Coronary artery (tissue), 2 donors: ENCODE measurements at regions not wholly inside any gene's neighbourhood (a gene's known extent, or its start where the extent isn't known, plus 50 kb on each side); places are given as distances from the start of the nearest gene placed in this dataset.

Experiments used
- DNase-seq: peaks from one replicate; pipeline ENCODE4 v3.0.0-alpha.2; 2017; ENCODE audit warnings: low spot score
- H3K27ac ChIP-seq, 2 donors: fragments of 200-600 bp; sonication (generic); one replicate each; pipeline ENCODE4 v1.5.1; 2016 to 2019
- H3K4me3 ChIP-seq: fragments of 200-600 bp; sonication (generic); 2 replicates; pipeline ENCODE4 v1.5.1; 2016; ENCODE audit warnings: mild to moderate bottlenecking, moderate library complexity
- TF ChIP-seq, protein P1 (sequence below): fragments of 200-600 bp; sonication (generic); IDR thresholded peaks from one replicate; pipeline ENCODE4 v1.5.1; 2019; ENCODE audit warnings: antibody characterized with exemption

DNA sequence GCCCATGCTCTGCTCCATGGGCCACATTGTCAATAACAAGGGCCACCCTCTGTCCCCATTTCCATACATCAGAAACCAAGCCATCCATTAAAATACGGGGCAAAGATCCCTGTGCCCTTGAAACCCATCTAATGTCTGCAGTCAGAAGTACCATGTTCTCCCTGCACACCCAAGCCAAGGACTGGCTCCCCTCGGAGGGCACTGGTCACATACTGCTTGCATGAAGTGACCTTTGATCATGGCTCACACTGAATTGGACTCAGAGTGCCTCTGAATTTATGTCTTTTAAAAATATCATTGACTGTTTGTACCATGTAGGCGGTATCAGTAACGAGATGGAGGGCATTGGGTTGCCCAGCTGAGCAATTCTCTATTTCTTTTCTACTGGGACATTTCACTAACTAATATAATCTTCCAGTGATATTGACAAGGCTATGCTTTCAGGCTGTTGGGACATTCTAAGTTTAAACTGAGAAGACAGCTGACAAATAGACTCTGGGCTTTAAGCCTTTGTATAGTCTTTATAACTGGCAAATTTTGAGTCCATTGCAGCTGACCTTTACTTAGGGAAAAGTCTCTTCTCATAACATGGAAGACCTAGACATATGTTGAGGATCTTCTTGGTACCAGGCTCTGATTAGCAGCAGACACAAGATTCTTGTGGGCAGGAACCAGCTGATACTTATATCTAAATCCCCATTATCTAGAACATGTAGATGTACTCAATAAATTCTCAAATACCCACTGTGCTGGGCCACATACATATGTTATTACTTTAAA, 214.3 kb downstream of the MYCN start:
- H3K27ac ChIP-seq, result no peak overlapping the region
- TF ChIP-seq, protein P1, sequence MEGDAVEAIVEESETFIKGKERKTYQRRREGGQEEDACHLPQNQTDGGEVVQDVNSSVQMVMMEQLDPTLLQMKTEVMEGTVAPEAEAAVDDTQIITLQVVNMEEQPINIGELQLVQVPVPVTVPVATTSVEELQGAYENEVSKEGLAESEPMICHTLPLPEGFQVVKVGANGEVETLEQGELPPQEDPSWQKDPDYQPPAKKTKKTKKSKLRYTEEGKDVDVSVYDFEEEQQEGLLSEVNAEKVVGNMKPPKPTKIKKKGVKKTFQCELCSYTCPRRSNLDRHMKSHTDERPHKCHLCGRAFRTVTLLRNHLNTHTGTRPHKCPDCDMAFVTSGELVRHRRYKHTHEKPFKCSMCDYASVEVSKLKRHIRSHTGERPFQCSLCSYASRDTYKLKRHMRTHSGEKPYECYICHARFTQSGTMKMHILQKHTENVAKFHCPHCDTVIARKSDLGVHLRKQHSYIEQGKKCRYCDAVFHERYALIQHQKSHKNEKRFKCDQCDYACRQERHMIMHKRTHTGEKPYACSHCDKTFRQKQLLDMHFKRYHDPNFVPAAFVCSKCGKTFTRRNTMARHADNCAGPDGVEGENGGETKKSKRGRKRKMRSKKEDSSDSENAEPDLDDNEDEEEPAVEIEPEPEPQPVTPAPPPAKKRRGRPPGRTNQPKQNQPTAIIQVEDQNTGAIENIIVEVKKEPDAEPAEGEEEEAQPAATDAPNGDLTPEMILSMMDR, result no peak

GRCh38 chr2:16154061-16154460, 213.7 kb downstream of the MYCN start:
- no peak overlapping the region for H3K4me3 ChIP-seq
- no peak for DNase-seq
- TF ChIP-seq, protein P1, result no peak
- no peak overlapping the region for H3K27ac ChIP-seq

More for the DNA sequence above, 214.3 kb downstream of the MYCN start:
- no peak overlapping the region for H3K4me3 ChIP-seq
- peak; percentile 9 for DNase-seq

- Histone ChIP-seq H3K4me3 (no peak overlapping the region), H3K27ac (no peak overlapping the region)
- TF ChIP-seq, protein P1, result no peak
- no peak for DNase-seq
These were observed 213.3 kb downstream of the MYCN start for GRCh38 chr2:16153754-16154035.

- TF ChIP-seq, protein P1, result no peak
- no peak for DNase-seq
- no peak overlapping the region for H3K27ac ChIP-seq
- no peak overlapping the region for H3K4me3 ChIP-seq
These were observed 212.8 kb downstream of the MYCN start for GRCh38 chr2:16152928-16153753.

DNA sequence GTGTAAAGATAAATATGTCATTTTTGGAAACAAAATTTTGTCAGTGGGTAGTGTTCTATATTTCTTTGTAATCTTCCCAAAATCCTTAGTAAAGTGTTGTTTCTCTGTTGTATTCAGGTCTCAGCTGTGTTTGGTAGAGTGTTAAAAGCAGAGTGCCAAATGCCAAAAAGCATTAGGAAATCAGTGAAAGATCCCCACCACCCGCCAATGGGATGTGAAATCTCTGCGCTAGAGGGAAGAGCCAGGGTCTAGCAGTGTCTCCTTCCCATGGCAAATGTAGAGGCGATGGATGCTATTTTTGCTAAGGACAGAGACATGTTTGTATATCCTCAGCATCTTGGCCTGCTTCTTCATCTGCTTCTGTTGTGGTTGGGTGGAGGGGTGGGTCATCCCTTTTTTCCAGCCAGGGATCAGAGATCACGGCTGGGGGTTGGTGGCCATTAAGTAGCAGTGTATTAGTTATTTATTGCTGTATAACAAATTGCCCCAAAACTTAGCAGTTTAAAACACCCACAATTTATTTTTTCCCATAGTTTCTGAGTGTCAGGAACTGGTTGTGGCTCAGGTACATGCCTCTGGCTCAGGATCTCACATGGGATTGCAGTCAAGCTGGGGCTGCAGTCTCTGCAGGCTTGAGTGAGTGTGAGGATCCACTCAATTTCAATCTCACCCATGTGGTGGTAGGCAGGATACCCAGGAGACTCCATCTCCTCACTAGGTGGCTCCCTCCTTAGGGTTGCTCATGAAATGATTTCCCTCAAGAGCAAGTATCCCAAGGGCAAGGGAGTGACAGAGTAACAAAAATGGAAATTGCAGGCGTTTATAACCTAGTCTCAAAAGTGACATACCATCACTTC, 211.9 kb downstream of the MYCN start:
- DNase-seq, result peak; percentile 28
- Histone ChIP-seq H3K4me3 (no peak overlapping the region), H3K27ac (no peak overlapping the region)
- TF ChIP-seq, protein P1, result no peak

DNA sequence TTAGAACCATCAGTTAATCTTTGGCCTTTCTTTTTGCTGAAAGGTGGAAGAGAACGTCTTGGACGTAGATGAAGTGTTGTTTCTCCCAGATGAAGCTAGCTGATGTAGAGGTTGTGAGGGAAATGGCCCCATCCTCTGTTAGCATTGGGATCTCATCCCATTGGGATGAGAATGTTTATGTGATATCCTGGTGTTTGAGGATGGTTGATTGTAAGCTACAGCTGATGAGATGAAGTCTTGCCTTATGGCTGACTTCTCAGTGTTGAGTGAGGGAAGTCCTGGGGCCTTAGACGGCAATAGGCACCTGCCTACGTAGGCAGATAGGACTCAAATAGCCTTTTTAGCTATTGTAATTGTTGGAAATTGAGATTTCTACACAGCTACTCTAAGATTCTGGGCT, 211.3 kb downstream of the MYCN start:
- DNase-seq, result no peak
- Histone ChIP-seq H3K4me3 (no peak overlapping the region), H3K27ac (no peak overlapping the region)
- TF ChIP-seq, protein P1, result no peak
